Mesenchymal stem cell (in vitro differentiated cells and primary cell): ENCODE measurements at regions not wholly inside any gene's neighbourhood (a gene's known extent, or its start where the extent isn't known, plus 50 kb on each side); places are given as distances from the start of the nearest gene placed in this dataset.
"Not testable (repeated sequence)": the region's sequence is repeated elsewhere in the genome, so short reads cannot be mapped to it uniquely, and the experiment has no call there.

Source experiments
- DNase-seq: peaks from one replicate; pipeline ENCODE4 v3.0.0-alpha.2; 2013
- H2AFZ ChIP-seq: one replicate; pipeline ENCODE4 v1.6.1; 2013; ENCODE audit warnings: low read depth, mild to moderate bottlenecking, control low read depth, inconsistent platforms, low read length, moderate library complexity
- H2AK5ac ChIP-seq: 2 replicates; pipeline ENCODE4 v1.6.1; 2013; ENCODE audit warnings: low read length, moderate library complexity, mild to moderate bottlenecking, inconsistent platforms; ENCODE audit not compliant: severe bottlenecking
- H2BK120ac ChIP-seq: one replicate; pipeline ENCODE4 v1.6.1; 2013; ENCODE audit warnings: low read depth, mild to moderate bottlenecking, inconsistent platforms, low read length, moderate library complexity
- H2BK12ac ChIP-seq, 2 experiments: one replicate each; pipeline ENCODE4 v1.6.1; 2013; ENCODE audit warnings: inconsistent platforms in 2 of 2, low read length in 2 of 2, mild to moderate bottlenecking in 2 of 2, moderate library complexity in 2 of 2, control low read depth in 1 of 2
- H2BK15ac ChIP-seq: one replicate; pipeline ENCODE4 v1.6.1; 2013; ENCODE audit warnings: mild to moderate bottlenecking, low read depth, inconsistent platforms; ENCODE audit not compliant: poor library complexity, severe bottlenecking
- H2BK5ac ChIP-seq: 2 replicates; pipeline ENCODE4 v1.6.1; 2013; ENCODE audit warnings: low read depth, mild to moderate bottlenecking, low read length, control low read depth, inconsistent platforms; ENCODE audit not compliant: poor library complexity, severe bottlenecking
- H3K14ac ChIP-seq, 2 experiments: one replicate each; pipeline ENCODE4 v1.6.1; 2013; ENCODE audit warnings: inconsistent platforms in 2 of 2, low read length in 2 of 2, control low read depth in 1 of 2, mild to moderate bottlenecking in 1 of 2, moderate library complexity in 1 of 2
- H3K18ac ChIP-seq, 2 experiments: one replicate each; pipeline ENCODE4 v1.6.1; 2013; ENCODE audit warnings: inconsistent platforms in 2 of 2, low read length in 2 of 2, control low read depth in 1 of 2, low read depth in 1 of 2, mild to moderate bottlenecking in 1 of 2
- H3K23ac ChIP-seq, 2 experiments: one replicate each; pipeline ENCODE4 v1.6.1; 2013; ENCODE audit warnings: inconsistent platforms in 2 of 2, low read length in 2 of 2, mild to moderate bottlenecking in 2 of 2, moderate library complexity in 2 of 2, control low read depth in 1 of 2
- H3K27ac ChIP-seq: 2 replicates; pipeline ENCODE4 v1.5.1; 2013; ENCODE audit warnings: mild to moderate bottlenecking, moderate library complexity, low read length, control low read depth, inconsistent platforms; ENCODE audit not compliant: poor library complexity, severe bottlenecking
- H3K27me3 ChIP-seq, 2 experiments: 2 replicates each; pipeline versions ENCODE4 v1.6.1 to v1.7.0; 2013; ENCODE audit warnings: low read length in 2 of 2, mild to moderate bottlenecking in 2 of 2, moderate library complexity in 2 of 2, control low read depth in 1 of 2, inconsistent platforms in 1 of 2; ENCODE audit not compliant: control insufficient read depth in 1 of 2, insufficient read depth in 1 of 2
- H3K36me3 ChIP-seq, 2 experiments: 2 replicates each; pipeline versions ENCODE4 v1.6.1 to v1.7.0; 2013; ENCODE audit warnings: low read length in 2 of 2, control low read depth in 1 of 2, inconsistent platforms in 1 of 2, low read depth in 1 of 2, mild to moderate bottlenecking in 1 of 2; ENCODE audit not compliant: insufficient read depth in 2 of 2, control insufficient read depth in 1 of 2
- H3K4ac ChIP-seq, 2 experiments: one replicate each; pipeline ENCODE4 v1.6.1; 2013; ENCODE audit warnings: inconsistent platforms in 2 of 2, low read length in 2 of 2, mild to moderate bottlenecking in 2 of 2, moderate library complexity in 2 of 2, control low read depth in 1 of 2, low read depth in 1 of 2
- H3K4me1 ChIP-seq: 2 replicates; pipeline ENCODE4 v1.6.1; 2013; ENCODE audit warnings: low read depth, low read length, control low read depth; ENCODE audit not compliant: control insufficient read depth, insufficient read depth
- H3K4me2 ChIP-seq: 2 replicates; pipeline ENCODE4 v1.6.1; 2013; ENCODE audit warnings: low read length, mild to moderate bottlenecking, inconsistent platforms; ENCODE audit not compliant: poor library complexity, severe bottlenecking
- H3K4me3 ChIP-seq, 2 experiments: 2 replicates each; pipeline versions ENCODE4 v1.5.1 to v1.7.0; 2013; ENCODE audit warnings: low read length in 2 of 2, mild to moderate bottlenecking in 2 of 2, control low read depth in 1 of 2, low read depth in 1 of 2; ENCODE audit not compliant: insufficient read depth in 1 of 2
- H3K79me1 ChIP-seq: replicated peaks from 2 replicates; pipeline ENCODE4 v1.6.1; 2013; ENCODE audit warnings: mild to moderate bottlenecking, control low read depth, low read length, inconsistent platforms; ENCODE audit not compliant: poor library complexity, severe bottlenecking
- H3K9ac ChIP-seq: 2 replicates; pipeline ENCODE4 v1.7.0; 2013; ENCODE audit warnings: mild to moderate bottlenecking, low read length, moderate library complexity
- H3K9me3 ChIP-seq: 2 replicates; pipeline ENCODE4 v1.7.0; 2013; ENCODE audit warnings: mild to moderate bottlenecking, low read length; ENCODE audit not compliant: control insufficient read depth
- H4K8ac ChIP-seq: one replicate; pipeline ENCODE4 v1.6.1; 2013; ENCODE audit warnings: inconsistent platforms, mild to moderate bottlenecking, low read length, moderate library complexity
- H4K91ac ChIP-seq: one replicate; pipeline ENCODE4 v1.6.1; 2013; ENCODE audit warnings: mild to moderate bottlenecking, low read length, inconsistent platforms
- WGBS: methylation state at CpG from one replicate; pipeline ENCODE4 v1.1.7; 2013; ENCODE audit warnings: mixed read lengths; 5-methylcytosine and 5-hydroxymethylcytosine counted together

GRCh38 chr4:49157630-49158029 is 171.6 kb downstream of the CWH43 start:
- not testable (repeated sequence) for H2AFZ ChIP-seq

DNA sequence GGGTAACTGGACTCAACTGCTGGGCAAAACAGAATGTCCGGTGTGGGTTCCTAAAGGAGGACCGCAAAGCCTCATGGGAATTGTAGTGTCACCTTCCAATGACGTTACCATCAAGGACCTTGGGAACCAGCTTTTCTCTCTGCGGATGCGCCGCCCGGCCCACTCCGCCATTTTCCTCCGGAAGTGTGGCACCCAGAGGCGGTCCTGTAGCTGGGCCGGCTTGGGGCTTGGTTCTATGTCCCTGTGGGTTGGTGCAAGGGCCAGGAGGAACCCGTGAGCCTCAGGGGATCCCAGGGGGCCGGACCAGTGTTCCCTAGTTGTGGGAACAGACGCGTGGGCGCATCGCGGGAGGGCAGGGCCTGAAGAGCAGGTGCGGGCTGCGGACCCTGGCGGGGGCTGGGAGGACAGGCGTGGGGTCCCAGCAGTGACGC is 175.1 kb downstream of the CWH43 start:
- H3K79me1 ChIP-seq, DNase-seq, H4K8ac ChIP-seq, H3K4me1 ChIP-seq, H3K27ac ChIP-seq, H3K9ac ChIP-seq, H3K9me3 ChIP-seq, H3K18ac ChIP-seq, H3K4ac ChIP-seq, H2BK15ac ChIP-seq, H3K27me3 ChIP-seq, H2BK120ac ChIP-seq, H4K91ac ChIP-seq, H3K23ac ChIP-seq, H2AK5ac ChIP-seq, H2BK5ac ChIP-seq, H3K4me2 ChIP-seq, H3K14ac ChIP-seq, H3K4me3 ChIP-seq, H2BK12ac ChIP-seq, H2AFZ ChIP-seq, H3K36me3 ChIP-seq: not testable (repeated sequence)
- 83% methylated on average over 22 of the region's 23 CpGs for WGBS

More at GRCh38 chr4:49157630-49158029, 171.6 kb downstream of the CWH43 start:
- H3K4me2 ChIP-seq, H4K8ac ChIP-seq, H2AK5ac ChIP-seq, H3K27me3 ChIP-seq, H3K14ac ChIP-seq, H3K4me1 ChIP-seq, H3K36me3 ChIP-seq, DNase-seq, H2BK5ac ChIP-seq, H3K4ac ChIP-seq, H3K27ac ChIP-seq, H2BK120ac ChIP-seq, H2BK12ac ChIP-seq, H3K18ac ChIP-seq, H3K4me3 ChIP-seq, H3K9ac ChIP-seq, H3K23ac ChIP-seq, H4K91ac ChIP-seq, H2BK15ac ChIP-seq, H3K79me1 ChIP-seq: not testable (repeated sequence)
- peaks cover 38% of the 10 kb centered on the region for H3K9me3 ChIP-seq
- WGBS: 12% methylated on average over 1 of the region's 2 CpGs

- not testable (repeated sequence) for H3K23ac ChIP-seq, H3K4me3 ChIP-seq, H3K9me3 ChIP-seq, H3K4me2 ChIP-seq, H4K8ac ChIP-seq, H3K9ac ChIP-seq, H3K36me3 ChIP-seq, H2AK5ac ChIP-seq, H4K91ac ChIP-seq, H2BK12ac ChIP-seq, H3K4ac ChIP-seq, H3K79me1 ChIP-seq, H3K4me1 ChIP-seq, H3K27me3 ChIP-seq, H2BK5ac ChIP-seq, H3K27ac ChIP-seq, H3K18ac ChIP-seq, H2BK120ac ChIP-seq, H2AFZ ChIP-seq, DNase-seq, H2BK15ac ChIP-seq, H3K14ac ChIP-seq
- 79% methylated on average over 6 of the region's 6 CpGs for WGBS
Measured at GRCh38 chr4:49164916-49165315, 178.8 kb downstream of the CWH43 start.

GRCh38 chr4:49177847-49178246 is 191.8 kb downstream of the CWH43 start:
- not testable (repeated sequence) for H3K14ac ChIP-seq, H3K79me1 ChIP-seq, H3K9me3 ChIP-seq, H3K4ac ChIP-seq, H2BK120ac ChIP-seq, H3K4me2 ChIP-seq, H3K23ac ChIP-seq, H3K18ac ChIP-seq, H3K9ac ChIP-seq, H3K27ac ChIP-seq, H3K27me3 ChIP-seq, H4K8ac ChIP-seq, H3K36me3 ChIP-seq, H2BK5ac ChIP-seq, H2BK12ac ChIP-seq, H2AK5ac ChIP-seq, DNase-seq, H2AFZ ChIP-seq, H2BK15ac ChIP-seq, H3K4me1 ChIP-seq, H4K91ac ChIP-seq, H3K4me3 ChIP-seq
- 50% methylated on average over 4 of the region's 8 CpGs for WGBS
